GM12878 (cell line): ENCODE measurements at regions not wholly inside any gene's neighbourhood (a gene's known extent, or its start where the extent isn't known, plus 50 kb on each side); places are given as distances from the start of the nearest gene placed in this dataset.

Experiments
- ASH2L ChIP-seq: fragments of 300-600, 200-600 bp; sonication (generic); IDR thresholded peaks from 2 replicates; pipeline ENCODE4 v1.6.1; 2017; ENCODE audit warnings: low read depth, mild to moderate bottlenecking, borderline replicate concordance
- E2F4 ChIP-seq: IDR thresholded peaks from 2 replicates; pipeline ENCODE4 v1.6.1; 2012; ENCODE audit warnings: low read depth, low read length, improper control_type of control experiment
- FOXM1 ChIP-seq: IDR thresholded peaks from 2 replicates; pipeline ENCODE4 v1.6.1; 2012; ENCODE audit warnings: low read depth, mild to moderate bottlenecking, inconsistent platforms, low read length, moderate library complexity
- KLF5 ChIP-seq: fragments of 450-650 bp; IDR thresholded peaks from 2 replicates; pipeline ENCODE4 v1.6.1; 2014; ENCODE audit warnings: mild to moderate bottlenecking; ENCODE audit not compliant: partially characterized antibody
- NFYA ChIP-seq: IDR thresholded peaks from 2 replicates; pipeline ENCODE4 v1.6.1; 2011; ENCODE audit warnings: low read depth, mild to moderate bottlenecking, low read length, improper control_type of control experiment, borderline replicate concordance
- NR2C1 ChIP-seq: fragments of 450-650 bp; IDR thresholded peaks from 2 replicates; pipeline ENCODE4 v1.6.1; 2017; ENCODE audit warnings: antibody characterized with exemption, mild to moderate bottlenecking, moderate library complexity
- PML ChIP-seq: IDR thresholded peaks from 2 replicates; pipeline ENCODE4 v1.6.1; 2012; ENCODE audit warnings: low read length, inconsistent platforms
- RFX5 ChIP-seq: IDR thresholded peaks from 2 replicates; pipeline ENCODE4 v1.6.1; 2011; ENCODE audit warnings: low read depth, low read length, improper control_type of control experiment
- RUNX3 ChIP-seq: IDR thresholded peaks from 2 replicates; pipeline ENCODE4 v1.6.1; 2012; ENCODE audit warnings: low read length, inconsistent platforms
- SMARCA5 ChIP-seq: fragments of 450-650 bp; IDR thresholded peaks from 2 replicates; pipeline ENCODE4 v1.6.1; 2017; ENCODE audit warnings: mild to moderate bottlenecking
- TBL1XR1 ChIP-seq: IDR thresholded peaks from 2 replicates; pipeline ENCODE4 v1.6.1; 2012; ENCODE audit warnings: low read depth, low read length, improper control_type of control experiment
- ZBED1 ChIP-seq: IDR thresholded peaks from 2 replicates; pipeline ENCODE4 v1.6.1; 2016; ENCODE audit warnings: borderline replicate concordance
- ZNF592 ChIP-seq: fragments of 450-650 bp; IDR thresholded peaks from 2 replicates; pipeline ENCODE4 v1.6.1; 2017; ENCODE audit warnings: mild to moderate bottlenecking, moderate library complexity
- TF ChIP-seq, protein P1 (sequence below): fragments of 450-650 bp; IDR thresholded peaks from 2 replicates; pipeline ENCODE4 v1.6.1; 2017; ENCODE audit warnings: low read depth, mild to moderate bottlenecking, moderate library complexity

GRCh38 chr15:85955501-85956391 is 123.9 kb upstream of the AGBL1 start (continued):
- TF ChIP-seq ZNF592 (no peak), E2F4 (no peak), NFYA (no peak), FOXM1 (no peak), ASH2L (no peak), NR2C1 (no peak), RFX5 (no peak), PML (no peak), ZBED1 (no peak), TBL1XR1 (no peak), KLF5 (no peak), RUNX3 (0 out of 2 replicates have a peak, but pooled peaks have one; percentile 6), SMARCA5 (no peak)
- TF ChIP-seq, protein P1, sequence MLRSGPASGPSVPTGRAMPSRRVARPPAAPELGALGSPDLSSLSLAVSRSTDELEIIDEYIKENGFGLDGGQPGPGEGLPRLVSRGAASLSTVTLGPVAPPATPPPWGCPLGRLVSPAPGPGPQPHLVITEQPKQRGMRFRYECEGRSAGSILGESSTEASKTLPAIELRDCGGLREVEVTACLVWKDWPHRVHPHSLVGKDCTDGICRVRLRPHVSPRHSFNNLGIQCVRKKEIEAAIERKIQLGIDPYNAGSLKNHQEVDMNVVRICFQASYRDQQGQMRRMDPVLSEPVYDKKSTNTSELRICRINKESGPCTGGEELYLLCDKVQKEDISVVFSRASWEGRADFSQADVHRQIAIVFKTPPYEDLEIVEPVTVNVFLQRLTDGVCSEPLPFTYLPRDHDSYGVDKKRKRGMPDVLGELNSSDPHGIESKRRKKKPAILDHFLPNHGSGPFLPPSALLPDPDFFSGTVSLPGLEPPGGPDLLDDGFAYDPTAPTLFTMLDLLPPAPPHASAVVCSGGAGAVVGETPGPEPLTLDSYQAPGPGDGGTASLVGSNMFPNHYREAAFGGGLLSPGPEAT: no peak
- TF ChIP-seq, all 136 proteins: peak for 8
